Gastrocnemius medialis (tissue), 4 donors: ENCODE measurements at regions not wholly inside any gene's neighbourhood (a gene's known extent, or its start where the extent isn't known, plus 50 kb on each side); places are given as distances from the start of the nearest gene placed in this dataset.

Experiments used
- ATAC-seq, 2 donors: fragments of 150-250 bp; one replicate each; pipeline ENCODE4 v1.9.1; 2016
- DNase-seq, 2 donors: peaks; one replicate each; pipeline ENCODE4 v3.0.0-alpha.2; 2019
- H3K27ac ChIP-seq, 4 donors: fragments of 200-600 bp; sonication (generic); 1 replicate in 1 of 4; 2 replicates in 3 of 4; pipeline ENCODE4 v1.5.1; 2016 to 2018; ENCODE audit warnings: mild to moderate bottlenecking in 2 of 4, moderate library complexity in 1 of 4
- H3K27me3 ChIP-seq, 3 donors: fragments of 200-600 bp; sonication (generic) in 2 of 3; 1 replicate in 1 of 3; 2 replicates in 2 of 3; pipeline versions ENCODE4 v1.5.1 to v1.6.0; 2016 to 2019; ENCODE audit warnings: mild to moderate bottlenecking in 1 of 3, moderate library complexity in 1 of 3
- H3K36me3 ChIP-seq, 2 donors: fragments of 200-600 bp; sonication (generic) in 1 of 2; one replicate each; pipeline ENCODE4 v1.5.1; 2017 to 2018
- H3K4me1 ChIP-seq, 2 donors: fragments of 200-600 bp; sonication (generic) in 1 of 2; one replicate each; pipeline ENCODE4 v1.5.1; 2016 to 2017; ENCODE audit warnings: mild to moderate bottlenecking in 2 of 2
- H3K4me3 ChIP-seq, 4 donors: fragments of 200-600 bp; sonication (generic) in 3 of 4; 1 replicate in 1 of 4; 2 replicates in 3 of 4; pipeline ENCODE4 v1.5.1; 2016 to 2019; ENCODE audit warnings: mild to moderate bottlenecking in 2 of 4
- H3K9me3 ChIP-seq, 3 donors: fragments of 200-600 bp; sonication (generic) in 2 of 3; 1 replicate in 1 of 3; 2 replicates in 2 of 3; pipeline ENCODE4 v1.5.1; 2016 to 2019
- CTCF ChIP-seq, 5 experiments: fragments of 450-650 bp in 3 of 5; fragments of 200-600 bp in 2 of 5; sonication (generic) in 2 of 5; IDR thresholded peaks in 4 of 5; conservative IDR thresholded peaks in 1 of 5; 1 replicate in 4 of 5; 2 replicates in 1 of 5; pipeline ENCODE4 v1.5.1; 2016 to 2019; ENCODE audit warnings: antibody characterized with exemption in 5 of 5, mild to moderate bottlenecking in 3 of 5, moderate library complexity in 3 of 5
- POLR2A ChIP-seq, 2 donors: fragments of 450-650 bp; IDR thresholded peaks; one replicate each; pipeline ENCODE4 v1.6.1; 2017; ENCODE audit warnings: antibody characterized with exemption in 2 of 2, mild to moderate bottlenecking in 2 of 2, moderate library complexity in 2 of 2
- in situ Hi-C, 4 donors: fragments of 200-750 bp; cut with MboI; loops; one replicate each; pipeline versions ENCODE4 v1.15.0 to v1.8.0; 2017; ENCODE audit warnings: low sequenced_read_pairs in 4 of 4
- intact Hi-C: fragments of 100-400 bp; cut with DNase I; formaldehyde crosslinking; loops from one replicate; pipeline ENCODE4 v1.15.1; 2023; ENCODE audit warnings: low total_unique reads

GRCh38 chr12:75782069-75782581 lies 249.5 kb downstream of the PHLDA1 start:
- DNase-seq, result no peak
- Histone ChIP-seq H3K27me3 (no peaks in the 10 kb centered on the region), H3K4me3 (no peak overlapping the region), H3K36me3 (no peaks in the 10 kb centered on the region), H3K4me1 (peaks cover 0 to 37% of the 10 kb centered on the region in 2 donors), H3K9me3 (no peaks in the 10 kb centered on the region), H3K27ac (peak overlapping the region in 2 of 4 donors; percentile 50 to 68)
- TF ChIP-seq CTCF (IDR thresholded peaks at IDR 0.05 in 4 of 5, conservative IDR thresholded peaks at IDR 0.05 in 1 of 5) (no peak), POLR2A (IDR thresholded peaks at IDR 0.05) (no peak)
- in situ Hi-C loops, result no loop called here
- peak in 1 of 2 donors; percentile 78 for ATAC-seq
- intact Hi-C loops, result no loop called here

- TF ChIP-seq POLR2A (IDR thresholded peaks at IDR 0.05) (no peak), CTCF (IDR thresholded peaks at IDR 0.05 in 4 of 5, conservative IDR thresholded peaks at IDR 0.05 in 1 of 5) (no peak)
- intact Hi-C loops (no loop called here), in situ Hi-C loops (no loop called here)
- H3K36me3 ChIP-seq, result no peaks in the 10 kb centered on the region
- no peaks in the 10 kb centered on the region for H3K9me3 ChIP-seq
- no peak overlapping the region for H3K4me3 ChIP-seq
- ATAC-seq (peak in 1 of 2 donors; percentile 57), DNase-seq (no peak)
- H3K4me1 ChIP-seq, result peaks cover 0 to 37% of the 10 kb centered on the region in 2 donors
- peak overlapping the region in 1 of 4 donors; percentile 46 for H3K27ac ChIP-seq
- H3K27me3 ChIP-seq, result no peaks in the 10 kb centered on the region
These were observed 250.0 kb downstream of the PHLDA1 start for GRCh38 chr12:75781532-75782046.

- Histone ChIP-seq H3K4me3 (no peak overlapping the region), H3K9me3 (no peaks in the 10 kb centered on the region), H3K4me1 (peaks cover 0 to 37% of the 10 kb centered on the region in 2 donors), H3K36me3 (no peaks in the 10 kb centered on the region), H3K27me3 (no peaks in the 10 kb centered on the region), H3K27ac (no peak overlapping the region)
- TF ChIP-seq POLR2A (IDR thresholded peaks at IDR 0.05), result no peak
- no peak for TF ChIP-seq CTCF (IDR thresholded peaks at IDR 0.05 in 4 of 5, conservative IDR thresholded peaks at IDR 0.05 in 1 of 5)
- intact Hi-C loops (no loop called here), in situ Hi-C loops (no loop called here)
- no peak for DNase-seq
- no peak for ATAC-seq
These were observed 251.6 kb downstream of the PHLDA1 start for GRCh38 chr12:75779891-75780496.

- in situ Hi-C loops, result no loop called here
- Histone ChIP-seq H3K36me3 (no peaks in the 10 kb centered on the region), H3K27ac (no peak overlapping the region), H3K9me3 (no peaks in the 10 kb centered on the region), H3K27me3 (no peaks in the 10 kb centered on the region), H3K4me1 (no peaks in the 10 kb centered on the region), H3K4me3 (no peak overlapping the region)
- TF ChIP-seq CTCF (IDR thresholded peaks at IDR 0.05 in 4 of 5, conservative IDR thresholded peaks at IDR 0.05 in 1 of 5), result no peak
- no peak for TF ChIP-seq POLR2A (IDR thresholded peaks at IDR 0.05)
- intact Hi-C loops, result no loop called here
- ATAC-seq (no peak), DNase-seq (no peak)
These were observed 257.1 kb downstream of the PHLDA1 start for GRCh38 chr12:75774261-75775052.
